ENCODE measurements at regions not wholly inside any gene's neighbourhood (a gene's known extent, or its start where the extent isn't known, plus 50 kb on each side); places are given as distances from the start of the nearest gene placed in this dataset.
"Not testable (repeated sequence)": the region's sequence is repeated elsewhere in the genome, so short reads cannot be mapped to it uniquely, and the experiment has no call there.

- TF ChIP-seq CTCF (IDR thresholded peaks at IDR 0.05; ENCODE audit: control extremely low read depth in 1 of 3, insufficient read depth in 1 of 3, low read depth in 1 of 3, low read length in 3 of 3); RAD21 (IDR thresholded peaks at IDR 0.05 in 1 of 2, conservative IDR thresholded peaks at IDR 0.05 in 1 of 2; ENCODE audit: low read depth in 2 of 2, low read length in 2 of 2); EZH2 (IDR thresholded peaks at IDR 0.05; ENCODE audit: low read depth, low read length, severe bottlenecking); RXRA (IDR thresholded peaks at IDR 0.05; ENCODE audit: insufficient read depth, low read depth, low read length); CEBPB (IDR thresholded peaks at IDR 0.05; ENCODE audit: low read depth, low read length); POLR2A (IDR thresholded peaks at IDR 0.05; ENCODE audit: control extremely low read depth in 1 of 2, low read depth in 2 of 2, low read length in 2 of 2); BACH1 (IDR thresholded peaks at IDR 0.05; ENCODE audit: low read length); CHD7 (IDR thresholded peaks at IDR 0.05; ENCODE audit: insufficient replicate concordance, low read length): not testable (repeated sequence)
Measured at GRCh38 chr5:12856105-12856504, 951.9 kb upstream of the CTNND2 start.

Measured in H1 (cell line).